GM13977 (cell line): ENCODE measurements at regions not wholly inside any gene's neighbourhood (a gene's known extent, or its start where the extent isn't known, plus 50 kb on each side); places are given as distances from the start of the nearest gene placed in this dataset.

Experiments used
- DNase-seq: peaks from one replicate; pipeline ENCODE4 v3.0.0; 2012; ENCODE audit warnings: low spot score
- in situ Hi-C: fragments of 300-500 bp; cut with MboI; formaldehyde crosslinking; loops from one replicate; pipeline ENCODE4 v1.12.0; 2022; ENCODE audit warnings: low sequenced_read_pairs, low pct_unique_long_range_greater_than_20kb, mixed read lengths, inconsistent platforms; ENCODE audit not compliant: unreplicated experiment
- TF ChIP-seq, protein P1 (sequence below): IDR thresholded peaks from 2 replicates; pipeline ENCODE4 v1.5.1; 2012; ENCODE audit warnings: mild to moderate bottlenecking, control low read depth; ENCODE audit not compliant: insufficient read depth; ENCODE audit errors: extremely low read depth, missing control alignments

DNA sequence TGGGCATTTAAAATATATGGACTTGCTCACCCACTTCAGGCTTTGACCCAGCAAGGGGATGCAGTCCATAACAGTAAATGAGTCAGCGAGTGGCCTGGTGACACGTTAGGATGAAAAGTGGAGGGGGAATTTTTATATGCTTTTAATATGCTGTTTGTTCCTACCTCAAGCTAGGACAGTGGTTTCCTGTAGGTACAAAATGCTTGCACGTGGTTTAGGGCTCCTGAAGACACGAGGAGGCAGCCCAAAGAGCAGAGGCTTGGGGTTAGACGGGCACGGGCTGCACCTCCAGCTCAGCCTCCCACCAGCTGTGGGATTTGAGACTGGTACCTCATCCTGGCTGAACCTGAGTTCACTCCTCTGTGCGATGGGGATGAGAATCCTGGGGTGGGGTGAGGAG, 306.2 kb upstream of the CXCR4 start:
- DNase-seq, result no peak
- in situ Hi-C loops, result no loop called here
- TF ChIP-seq, protein P1, sequence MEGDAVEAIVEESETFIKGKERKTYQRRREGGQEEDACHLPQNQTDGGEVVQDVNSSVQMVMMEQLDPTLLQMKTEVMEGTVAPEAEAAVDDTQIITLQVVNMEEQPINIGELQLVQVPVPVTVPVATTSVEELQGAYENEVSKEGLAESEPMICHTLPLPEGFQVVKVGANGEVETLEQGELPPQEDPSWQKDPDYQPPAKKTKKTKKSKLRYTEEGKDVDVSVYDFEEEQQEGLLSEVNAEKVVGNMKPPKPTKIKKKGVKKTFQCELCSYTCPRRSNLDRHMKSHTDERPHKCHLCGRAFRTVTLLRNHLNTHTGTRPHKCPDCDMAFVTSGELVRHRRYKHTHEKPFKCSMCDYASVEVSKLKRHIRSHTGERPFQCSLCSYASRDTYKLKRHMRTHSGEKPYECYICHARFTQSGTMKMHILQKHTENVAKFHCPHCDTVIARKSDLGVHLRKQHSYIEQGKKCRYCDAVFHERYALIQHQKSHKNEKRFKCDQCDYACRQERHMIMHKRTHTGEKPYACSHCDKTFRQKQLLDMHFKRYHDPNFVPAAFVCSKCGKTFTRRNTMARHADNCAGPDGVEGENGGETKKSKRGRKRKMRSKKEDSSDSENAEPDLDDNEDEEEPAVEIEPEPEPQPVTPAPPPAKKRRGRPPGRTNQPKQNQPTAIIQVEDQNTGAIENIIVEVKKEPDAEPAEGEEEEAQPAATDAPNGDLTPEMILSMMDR, result no peak

DNA sequence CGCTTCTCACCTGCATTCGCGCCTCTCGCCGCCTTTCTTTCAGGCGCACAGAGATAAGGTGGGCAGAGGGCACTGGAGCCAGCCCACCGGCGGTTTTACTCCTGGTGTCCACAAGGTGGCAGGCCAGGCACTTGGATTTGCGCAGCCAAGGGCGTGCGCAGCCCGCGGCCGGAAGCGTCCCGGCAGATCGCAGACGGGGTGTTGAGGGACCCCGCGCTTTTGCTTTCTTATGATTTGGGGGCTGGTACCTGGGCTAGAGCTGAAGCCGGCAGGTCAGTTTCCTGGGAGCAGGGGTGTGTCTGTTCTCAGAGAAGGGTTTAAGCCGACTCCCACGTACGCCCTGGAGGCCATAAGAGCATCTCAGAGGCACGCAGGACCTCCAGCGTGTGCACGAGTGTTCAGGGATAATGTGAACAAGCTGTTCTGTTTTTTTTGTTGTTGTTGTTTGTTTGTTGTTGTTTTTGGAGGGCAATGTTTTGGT, 305.6 kb upstream of the CXCR4 start:
- in situ Hi-C loops, result no loop called here
- peak; percentile 78 for DNase-seq

DNA sequence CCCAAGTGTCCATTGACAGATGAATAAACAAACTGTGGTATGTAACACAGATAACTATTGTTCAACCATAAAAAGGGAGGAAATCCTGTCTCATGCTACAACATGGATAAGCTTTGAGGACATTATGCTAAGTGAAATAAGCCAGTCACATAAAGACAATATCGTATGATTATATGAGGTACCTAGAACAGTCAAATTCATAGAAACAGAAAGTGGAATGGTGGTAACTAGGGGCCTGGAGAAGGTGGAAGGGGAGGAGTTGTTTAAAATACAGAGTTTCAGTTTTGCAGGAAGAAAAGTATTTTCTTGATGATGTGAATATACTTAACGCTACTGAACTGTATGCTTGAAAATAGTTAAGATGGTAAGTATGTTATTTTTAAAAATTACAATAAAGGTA, 304.6 kb upstream of the CXCR4 start:
- TF ChIP-seq, protein P1, result no peak
- no peak for DNase-seq
- in situ Hi-C loops, result no loop called here

More for the DNA sequence above, 305.6 kb upstream of the CXCR4 start:
- TF ChIP-seq, protein P1, result peak; percentile 88

DNA sequence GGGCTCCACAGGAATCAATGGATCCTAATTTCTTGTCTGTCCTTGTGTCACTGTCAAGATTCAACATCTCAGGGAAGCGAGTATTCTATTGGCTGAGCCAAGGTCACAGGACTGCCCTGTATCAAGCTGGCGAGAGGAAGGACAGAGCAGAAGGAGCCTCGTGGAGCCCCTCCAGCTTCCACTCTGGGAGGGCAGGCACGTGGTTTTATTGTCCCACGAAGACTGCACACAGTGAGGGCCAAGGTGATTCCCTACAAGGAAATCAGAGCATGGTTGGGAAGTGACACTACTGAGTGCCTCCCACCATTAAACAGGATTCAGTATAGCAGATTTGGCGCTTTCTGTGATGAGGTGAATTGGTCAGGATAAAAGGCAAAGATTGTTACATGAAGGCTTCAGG, 302.4 kb upstream of the CXCR4 start:
- in situ Hi-C loops, result no loop called here
- TF ChIP-seq, protein P1, result no peak
- DNase-seq, result no peak

DNA sequence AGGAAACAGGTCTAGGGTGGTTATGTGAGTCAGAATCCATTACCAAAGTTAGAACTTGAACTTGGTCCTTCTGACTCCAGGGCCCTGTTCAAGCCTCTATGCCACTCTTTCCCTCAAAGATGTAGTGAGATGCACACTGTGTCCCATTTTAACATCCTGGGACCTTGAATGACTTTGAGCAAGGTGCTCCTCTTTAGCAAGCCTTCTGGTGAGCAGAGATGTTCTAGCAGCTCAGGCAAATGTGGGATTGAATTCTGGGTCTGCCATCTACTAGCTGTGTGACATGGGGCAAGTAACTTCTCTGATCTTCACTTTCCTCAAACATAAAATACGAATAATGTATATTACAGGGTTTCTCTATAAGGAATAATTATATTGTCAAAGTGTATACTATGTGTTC, 294.0 kb upstream of the CXCR4 start:
- in situ Hi-C loops, result no loop called here
- TF ChIP-seq, protein P1, result no peak
- no peak for DNase-seq

DNA sequence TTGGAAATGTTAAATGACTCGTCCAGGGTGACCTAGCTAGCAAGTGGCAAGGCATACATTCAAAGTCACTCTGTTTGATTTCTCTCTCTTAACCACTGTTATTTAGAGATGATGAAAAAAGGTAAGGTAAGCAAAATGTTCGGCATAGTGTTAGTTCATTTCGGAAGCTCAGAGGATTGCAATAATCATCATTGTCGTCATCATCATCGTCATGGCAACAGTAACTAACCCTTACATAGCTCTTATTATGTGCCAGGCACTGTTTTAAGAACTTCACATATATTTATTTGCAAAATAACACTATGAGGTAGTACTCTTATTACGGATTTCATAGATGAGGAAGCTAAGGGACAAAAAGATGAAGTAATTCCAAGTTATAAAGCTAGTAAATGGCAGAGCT, 292.7 kb upstream of the CXCR4 start:
- DNase-seq, result no peak
- TF ChIP-seq, protein P1, result no peak
- in situ Hi-C loops, result no loop called here

DNA sequence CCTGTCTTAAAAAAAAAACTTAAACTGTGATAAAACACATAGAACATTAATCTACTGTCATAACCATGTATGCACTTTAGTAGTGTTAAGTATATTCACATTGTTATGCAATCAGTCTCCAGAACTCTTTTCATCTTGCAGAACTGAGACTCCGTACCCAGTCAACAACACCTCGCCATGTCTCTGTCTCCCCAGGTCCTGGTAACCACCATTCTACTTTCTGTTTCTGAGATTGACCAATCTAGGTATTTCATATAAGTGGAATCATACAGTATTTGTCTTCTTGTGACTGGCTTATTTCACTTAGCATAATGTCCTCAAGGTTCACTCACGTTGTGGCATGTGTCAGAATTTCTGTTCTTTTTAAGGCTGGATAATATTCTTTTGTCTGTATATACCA, 290.8 kb upstream of the CXCR4 start:
- DNase-seq, result no peak
- TF ChIP-seq, protein P1, result no peak
- in situ Hi-C loops, result no loop called here
